Neural progenitor cell (in vitro differentiated cells): ENCODE measurements at regions not wholly inside any gene's neighbourhood (a gene's known extent, or its start where the extent isn't known, plus 50 kb on each side); places are given as distances from the start of the nearest gene placed in this dataset.

ENCODE experiments used
- DNase-seq: peaks from one replicate; pipeline ENCODE4 v3.0.0-alpha.2; 2016; ENCODE audit warnings: low spot score
- H2AFZ ChIP-seq: fragments of 200-600 bp; sonication (generic); replicated peaks from 2 replicates; pipeline ENCODE4 v1.6.1; 2016; ENCODE audit warnings: antibody characterized with exemption
- H3F3A ChIP-seq: fragments of 200-600 bp; sonication (generic); 2 replicates; pipeline ENCODE4 v1.6.1; 2016; ENCODE audit warnings: antibody characterized with exemption, low read depth
- H3K27ac ChIP-seq: fragments of 200-600 bp; sonication (generic); 2 replicates; pipeline ENCODE4 v1.5.1; 2016; ENCODE audit warnings: mild to moderate bottlenecking
- H3K27me3 ChIP-seq: fragments of 200-600 bp; sonication (generic); 2 replicates; pipeline ENCODE4 v1.6.1; 2016; ENCODE audit warnings: mild to moderate bottlenecking, moderate library complexity
- H3K36me3 ChIP-seq: fragments of 200-600 bp; sonication (generic); 2 replicates; pipeline ENCODE4 v1.5.1; 2016
- H3K4me1 ChIP-seq: fragments of 200-600 bp; sonication (generic); 2 replicates; pipeline ENCODE4 v1.6.1; 2016; ENCODE audit warnings: mixed run types
- H3K4me2 ChIP-seq: fragments of 200-600 bp; sonication (generic); 2 replicates; pipeline ENCODE4 v1.6.1; 2016
- H3K4me3 ChIP-seq: fragments of 200-600 bp; sonication (generic); 2 replicates; pipeline ENCODE4 v1.5.1; 2016
- H3K79me2 ChIP-seq: fragments of 200-600 bp; sonication (generic); 2 replicates; pipeline ENCODE4 v1.6.1; 2016; ENCODE audit warnings: low read depth
- H3K9ac ChIP-seq: fragments of 200-600 bp; sonication (generic); 2 replicates; pipeline ENCODE4 v1.6.1; 2016
- H3K9me3 ChIP-seq: fragments of 200-600 bp; sonication (generic); 2 replicates; pipeline ENCODE4 v1.5.1; 2016; ENCODE audit warnings: low read depth
- H4K20me1 ChIP-seq: fragments of 200-600 bp; sonication (generic); 2 replicates; pipeline ENCODE4 v1.6.1; 2016; ENCODE audit warnings: low read depth
- H3K27ac Mint-ChIP-seq: 3 replicates; pipeline ENCODE4 v1.8.0; 2021; ENCODE audit warnings: mixed read lengths
- H3K27me3 Mint-ChIP-seq: 2 replicates; pipeline ENCODE4 v1.8.0; 2022; ENCODE audit warnings: low read depth, mild to moderate bottlenecking, inconsistent platforms, moderate library complexity, mixed read lengths; ENCODE audit not compliant: insufficient read depth
- H3K36me3 Mint-ChIP-seq: 3 replicates; pipeline ENCODE4 v1.8.0; 2021; ENCODE audit warnings: mixed read lengths
- H3K4me1 Mint-ChIP-seq: 3 replicates; pipeline ENCODE4 v1.8.0; 2021; ENCODE audit warnings: mixed read lengths
- H3K4me3 Mint-ChIP-seq: 3 replicates; pipeline ENCODE4 v1.8.0; 2021; ENCODE audit warnings: mild to moderate bottlenecking, moderate library complexity, mixed read lengths
- H3K9me3 Mint-ChIP-seq: 3 replicates; pipeline ENCODE4 v1.8.0; 2020; ENCODE audit warnings: mixed read lengths
- CTCF ChIP-seq: fragments of 200-600 bp; sonication (generic); IDR thresholded peaks from 2 replicates; pipeline ENCODE4 v1.5.1; 2017; ENCODE audit warnings: antibody characterized with exemption, mild to moderate bottlenecking
- EZH2 ChIP-seq: fragments of 200-600 bp; sonication (generic); IDR thresholded peaks from 2 replicates; pipeline ENCODE4 v1.6.1; 2017; ENCODE audit warnings: antibody characterized with exemption, mild to moderate bottlenecking, moderate library complexity
- EZH2phosphoT487 ChIP-seq: fragments of 200-600 bp; sonication (generic); IDR thresholded peaks from 2 replicates; pipeline ENCODE4 v1.6.1; 2017; ENCODE audit warnings: antibody characterized with exemption

GRCh38 chr16:13629704-13630103, 290.2 kb upstream of the ERCC4 start:
- Histone ChIP-seq H3K4me3 (no peak overlapping the region), H3K27me3 (no peaks in the 10 kb centered on the region), H3K4me1 (no peaks in the 10 kb centered on the region), H3K36me3 (no peaks in the 10 kb centered on the region), H3K9me3 (no peaks in the 10 kb centered on the region), H3K4me2 (no peak overlapping the region), H3K9ac (no peak overlapping the region), H4K20me1 (no peaks in the 10 kb centered on the region), H3F3A (no peaks in the 10 kb centered on the region), H3K27ac (no peak overlapping the region), H2AFZ (no peak overlapping the region), H3K79me2 (no peaks in the 10 kb centered on the region)
- Mint-ChIP-seq H3K27me3 (peaks cover 2% of the 10 kb centered on the region), H3K36me3 (peaks cover 2% of the 10 kb centered on the region), H3K4me1 (peaks cover 10% of the 10 kb centered on the region), H3K4me3 (no peak overlapping the region), H3K27ac (no peak overlapping the region), H3K9me3 (no peaks in the 10 kb centered on the region)
- DNase-seq: no peak
- TF ChIP-seq EZH2phosphoT487: no peak
- TF ChIP-seq EZH2: no peak
- no peak for TF ChIP-seq CTCF

- Mint-ChIP-seq H3K4me1 (peaks cover 10% of the 10 kb centered on the region), H3K4me3 (no peak overlapping the region), H3K36me3 (peaks cover 2% of the 10 kb centered on the region), H3K27ac (no peak overlapping the region), H3K9me3 (no peaks in the 10 kb centered on the region), H3K27me3 (peaks cover 6% of the 10 kb centered on the region)
- H3K79me2 ChIP-seq: no peaks in the 10 kb centered on the region
- H2AFZ ChIP-seq: no peak overlapping the region
- H3K9ac ChIP-seq: no peak overlapping the region
- H3F3A ChIP-seq: no peaks in the 10 kb centered on the region
- H3K36me3 ChIP-seq: no peaks in the 10 kb centered on the region
- no peak overlapping the region for H3K27ac ChIP-seq
- H3K4me1 ChIP-seq: no peaks in the 10 kb centered on the region
- no peaks in the 10 kb centered on the region for H4K20me1 ChIP-seq
- H3K9me3 ChIP-seq: no peaks in the 10 kb centered on the region
- H3K4me2 ChIP-seq: no peak overlapping the region
- no peak for DNase-seq
- TF ChIP-seq EZH2phosphoT487: no peak
- no peak for TF ChIP-seq EZH2
- no peak for TF ChIP-seq CTCF
- no peaks in the 10 kb centered on the region for H3K27me3 ChIP-seq
- H3K4me3 ChIP-seq: no peak overlapping the region
These were observed 289.6 kb upstream of the ERCC4 start for GRCh38 chr16:13630374-13630773.

GRCh38 chr16:13631213-13631767, 288.7 kb upstream of the ERCC4 start:
- Histone ChIP-seq H3K79me2 (no peaks in the 10 kb centered on the region), H2AFZ (no peak overlapping the region), H3K4me3 (no peak overlapping the region), H3K4me1 (no peaks in the 10 kb centered on the region), H3K4me2 (no peak overlapping the region), H3K27me3 (no peaks in the 10 kb centered on the region), H4K20me1 (no peaks in the 10 kb centered on the region), H3F3A (no peaks in the 10 kb centered on the region), H3K9me3 (no peaks in the 10 kb centered on the region), H3K36me3 (no peaks in the 10 kb centered on the region), H3K27ac (no peak overlapping the region), H3K9ac (no peak overlapping the region)
- Mint-ChIP-seq H3K27me3 (peaks cover 6% of the 10 kb centered on the region), H3K4me3 (no peak overlapping the region), H3K9me3 (no peaks in the 10 kb centered on the region), H3K36me3 (peaks cover 2% of the 10 kb centered on the region), H3K4me1 (peaks cover 10% of the 10 kb centered on the region), H3K27ac (no peak overlapping the region)
- TF ChIP-seq CTCF (no peak), EZH2 (no peak), EZH2phosphoT487 (no peak)
- no peak for DNase-seq
